Skeletal muscle satellite cell (primary cell): ENCODE measurements at regions not wholly inside any gene's neighbourhood (a gene's known extent, or its start where the extent isn't known, plus 50 kb on each side); places are given as distances from the start of the nearest gene placed in this dataset.

Experiments
- H3K27me3 ChIP-seq: 2 replicates; pipeline ENCODE4 v1.7.0; 2013; ENCODE audit warnings: low read length; ENCODE audit not compliant: control insufficient read depth, insufficient read depth
- H3K36me3 ChIP-seq: 2 replicates; pipeline ENCODE4 v1.7.0; 2013; ENCODE audit warnings: mild to moderate bottlenecking, control low read depth, low read length; ENCODE audit not compliant: insufficient read depth
- H3K4me1 ChIP-seq: 2 replicates; pipeline ENCODE4 v1.7.0; 2013; ENCODE audit warnings: low read length; ENCODE audit not compliant: control insufficient read depth, insufficient read depth
- H3K4me2 ChIP-seq: 2 replicates; pipeline ENCODE4 v1.7.0; 2013; ENCODE audit warnings: mild to moderate bottlenecking, low read length
- H3K4me3 ChIP-seq: 2 replicates; pipeline ENCODE4 v1.7.0; 2013; ENCODE audit warnings: low read length
- H3K9ac ChIP-seq: 2 replicates; pipeline ENCODE4 v1.7.0; 2013; ENCODE audit warnings: mild to moderate bottlenecking, low read depth, low read length, moderate library complexity
- H3K9me3 ChIP-seq: replicated peaks from 2 replicates; pipeline ENCODE4 v1.7.0; 2013; ENCODE audit warnings: mild to moderate bottlenecking, control low read depth, low read length

DNA sequence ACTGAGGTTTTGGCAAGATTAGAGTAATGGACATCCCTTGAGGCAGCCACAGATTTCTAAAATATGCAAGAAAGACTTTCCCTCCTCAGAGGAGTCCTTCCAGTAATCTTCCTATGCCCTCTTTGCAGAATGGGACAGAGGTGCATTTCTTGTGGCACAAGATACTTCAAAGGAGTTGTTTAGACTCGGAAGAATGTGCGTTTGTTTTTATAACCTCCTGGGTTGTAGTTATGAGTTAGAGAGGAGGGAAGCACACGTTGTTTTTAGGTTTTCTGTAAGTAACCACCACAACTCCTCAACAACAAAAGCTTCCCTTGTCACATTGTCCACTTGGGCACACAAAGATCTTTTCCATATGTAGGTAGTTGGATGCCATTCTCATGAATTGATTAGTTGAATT lies 78.1 kb upstream of the GLI3 start:
- Histone ChIP-seq H3K36me3 (no peaks in the 10 kb centered on the region), H3K9ac (no peak overlapping the region), H3K4me2 (peak overlapping the region; percentile 37), H3K9me3 (no peaks in the 10 kb centered on the region), H3K4me1 (peaks cover 22% of the 10 kb centered on the region), H3K27me3 (peaks cover 3% of the 10 kb centered on the region), H3K4me3 (no peak overlapping the region)

- H3K36me3 ChIP-seq = no peaks in the 10 kb centered on the region
- H3K4me2 ChIP-seq = no peak overlapping the region
- H3K4me1 ChIP-seq = peaks cover 20% of the 10 kb centered on the region
- no peak overlapping the region for H3K9ac ChIP-seq
- H3K9me3 ChIP-seq = no peaks in the 10 kb centered on the region
- H3K4me3 ChIP-seq = no peak overlapping the region
- peaks cover 3% of the 10 kb centered on the region for H3K27me3 ChIP-seq
These were observed 77.7 kb upstream of the GLI3 start for GRCh38 chr7:42314696-42315095.

DNA sequence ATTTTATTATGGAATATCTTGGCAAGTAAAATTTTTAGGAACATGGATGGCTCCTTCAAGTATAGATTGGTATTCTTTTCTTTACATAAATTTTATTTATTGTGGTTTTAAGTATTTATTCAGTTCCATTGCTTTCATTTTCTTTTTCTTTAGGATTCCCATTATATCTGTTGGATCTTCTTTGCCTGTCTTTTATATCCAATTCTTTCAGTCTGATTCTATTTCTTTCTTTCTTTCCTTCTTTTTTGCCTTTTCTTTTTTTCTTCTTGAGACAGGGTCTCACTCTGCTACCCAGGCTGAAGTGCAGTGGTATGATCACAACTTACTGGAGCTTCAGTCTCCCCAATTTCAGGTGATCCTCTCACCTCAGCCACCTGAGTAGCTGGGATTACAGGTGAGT lies 74.2 kb upstream of the GLI3 start:
- H3K4me1 ChIP-seq = peaks cover 14% of the 10 kb centered on the region
- H3K9me3 ChIP-seq = no peaks in the 10 kb centered on the region
- no peak overlapping the region for H3K4me3 ChIP-seq
- no peak overlapping the region for H3K9ac ChIP-seq
- no peaks in the 10 kb centered on the region for H3K36me3 ChIP-seq
- H3K4me2 ChIP-seq = no peak overlapping the region
- peaks cover 10% of the 10 kb centered on the region for H3K27me3 ChIP-seq

GRCh38 chr7:42292991-42293521 lies 56.0 kb upstream of the GLI3 start:
- no peak overlapping the region for H3K4me3 ChIP-seq
- H3K9ac ChIP-seq = no peak overlapping the region
- H3K4me1 ChIP-seq = no peaks in the 10 kb centered on the region

DNA sequence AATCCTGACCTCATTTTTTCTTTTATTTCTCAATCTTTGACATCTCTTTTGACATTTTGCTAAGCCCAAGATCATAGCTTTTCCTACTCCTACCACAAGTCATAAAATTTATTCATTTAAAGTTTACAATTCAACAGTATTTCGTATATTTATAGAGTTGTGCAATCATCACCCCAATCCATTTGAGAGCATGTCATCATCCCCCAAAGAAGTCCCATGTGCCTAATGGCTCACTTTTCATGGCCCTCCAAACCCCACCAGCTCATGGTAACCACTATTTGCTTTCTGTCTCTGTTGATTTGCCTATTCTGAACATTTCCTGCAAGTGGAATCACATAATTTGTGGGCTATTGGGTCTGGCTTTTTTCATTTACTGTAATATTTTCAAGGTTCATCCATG lies 52.5 kb upstream of the GLI3 start:
- no peak overlapping the region for H3K4me2 ChIP-seq
- H3K9me3 ChIP-seq = no peaks in the 10 kb centered on the region
- H3K4me3 ChIP-seq = no peak overlapping the region
- no peak overlapping the region for H3K9ac ChIP-seq
- H3K4me1 ChIP-seq = peaks cover 11% of the 10 kb centered on the region
- H3K27me3 ChIP-seq = peaks cover 36% of the 10 kb centered on the region
- H3K36me3 ChIP-seq = no peaks in the 10 kb centered on the region

More at GRCh38 chr7:42292991-42293521, 56.0 kb upstream of the GLI3 start:
- Histone ChIP-seq H3K9me3 (no peaks in the 10 kb centered on the region), H3K4me2 (no peak overlapping the region), H3K27me3 (peaks cover 33% of the 10 kb centered on the region), H3K36me3 (no peaks in the 10 kb centered on the region)
